AG09319 (cell line): ENCODE measurements at regions not wholly inside any gene's neighbourhood (a gene's known extent, or its start where the extent isn't known, plus 50 kb on each side); places are given as distances from the start of the nearest gene placed in this dataset.
"Not testable (repeated sequence)": the region's sequence is repeated elsewhere in the genome, so short reads cannot be mapped to it uniquely, and the experiment has no call there.

ENCODE experiments used
- DNase-seq: peaks from one replicate; pipeline ENCODE4 v3.0.0-alpha.2; 2010; ENCODE audit warnings: low read depth; ENCODE audit errors: extremely low read depth
- TF ChIP-seq, protein P1 (sequence below): IDR thresholded peaks from 2 replicates; pipeline ENCODE4 v1.5.1; 2011; ENCODE audit warnings: low read depth, mild to moderate bottlenecking, inconsistent platforms, low read length, moderate library complexity

DNA sequence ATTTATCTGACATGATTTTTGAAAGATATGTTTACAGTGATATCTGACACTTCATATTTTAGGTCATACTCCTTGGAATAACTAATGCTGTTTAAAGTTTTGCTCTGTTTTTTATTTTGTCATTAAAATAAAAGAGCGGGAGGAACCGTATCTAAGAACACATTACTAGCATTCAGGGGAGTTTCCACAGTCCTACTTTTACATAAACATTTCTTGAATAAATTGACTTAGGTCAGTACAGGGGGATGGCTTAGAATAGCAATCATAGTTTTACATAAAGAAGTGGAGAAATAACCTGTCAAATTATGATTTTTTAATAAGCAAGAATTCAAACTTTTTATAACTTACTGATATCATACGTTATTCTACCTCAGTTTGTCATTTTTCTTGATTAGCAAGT is 123.1 kb upstream of the PRSS12 start:
- not testable (repeated sequence) for DNase-seq

DNA sequence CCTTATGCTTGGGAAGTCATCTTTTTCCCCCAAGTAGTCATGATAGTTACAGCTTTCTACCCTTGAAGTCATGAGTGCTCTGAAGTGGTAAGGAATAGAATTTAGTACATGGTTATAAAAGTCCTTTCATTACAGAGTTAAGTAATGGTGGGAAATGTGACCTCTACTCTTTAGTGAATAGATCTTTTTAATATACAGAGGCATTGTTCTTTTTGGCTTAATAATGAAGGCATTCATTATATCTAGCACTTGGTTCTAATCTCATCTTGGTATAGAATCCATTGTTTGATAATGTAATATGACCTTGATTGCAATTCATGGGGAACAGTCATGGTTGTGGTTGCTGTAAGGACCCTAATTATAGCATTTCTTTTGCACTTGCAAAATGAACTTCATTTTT is 125.0 kb upstream of the PRSS12 start:
- DNase-seq, result not testable (repeated sequence)

DNA sequence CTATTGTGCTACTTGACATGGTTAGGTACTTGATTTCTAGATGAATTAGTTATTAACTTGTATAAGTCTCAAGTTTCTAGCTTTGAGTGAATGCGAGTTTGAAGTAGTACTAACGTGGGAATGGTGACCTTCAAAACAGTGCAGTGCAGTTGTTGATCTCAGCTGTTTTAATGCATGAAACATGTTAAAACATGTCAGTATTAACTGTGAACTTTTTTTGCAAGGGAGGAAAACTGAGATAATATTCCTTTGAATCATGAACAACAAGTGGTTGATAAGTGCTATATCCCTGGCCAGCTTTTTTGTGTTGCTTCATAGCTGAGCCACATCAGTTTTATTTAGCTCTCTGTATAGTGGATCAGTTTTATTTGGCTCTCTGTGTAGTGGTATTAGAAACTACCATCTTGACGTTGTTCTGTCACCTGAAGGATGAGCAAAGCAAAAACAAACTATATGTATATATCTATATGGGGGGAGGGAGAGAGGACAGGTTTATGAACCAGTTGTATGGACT is 133.1 kb upstream of the PRSS12 start:
- DNase-seq, result not testable (repeated sequence)

DNA sequence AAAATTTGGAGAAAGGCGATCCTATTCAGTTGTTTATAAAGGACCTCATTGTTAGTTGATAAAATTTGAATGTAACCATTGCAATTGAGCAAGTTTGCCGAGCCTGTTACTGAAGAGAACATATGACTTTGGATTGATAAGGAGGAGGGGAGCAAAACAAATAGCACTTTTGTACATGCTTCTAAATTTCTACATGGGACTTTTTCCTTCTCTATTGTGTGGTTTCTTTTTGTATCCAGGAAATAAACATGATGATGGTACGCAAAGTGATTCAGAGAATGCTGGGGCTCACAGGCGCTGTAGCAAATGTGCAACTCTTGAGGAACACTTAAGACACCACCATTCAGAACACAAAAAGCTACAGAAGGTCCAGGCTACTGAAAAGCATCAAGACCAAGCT is 140.2 kb upstream of the PRSS12 start:
- not testable (repeated sequence) for DNase-seq

DNA sequence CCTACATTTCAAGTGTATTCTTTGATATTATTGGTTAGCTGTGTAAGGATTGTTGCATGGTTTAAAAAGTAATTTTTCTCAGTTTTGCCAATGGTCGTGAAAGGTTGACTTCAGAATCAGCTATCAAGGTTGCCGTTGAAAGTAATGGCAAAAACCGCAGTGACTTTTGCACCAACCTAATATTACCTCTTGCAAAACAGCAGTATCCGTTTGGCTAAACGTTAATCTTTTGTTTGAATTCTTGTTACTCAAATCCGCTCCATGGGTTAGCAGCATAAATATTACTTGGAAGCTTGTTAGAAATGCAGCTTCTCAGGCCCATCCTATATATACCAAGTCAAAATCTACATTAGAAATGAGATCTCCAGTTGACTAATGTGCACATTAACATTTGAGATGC is 141.6 kb upstream of the PRSS12 start:
- DNase-seq, result not testable (repeated sequence)

DNA sequence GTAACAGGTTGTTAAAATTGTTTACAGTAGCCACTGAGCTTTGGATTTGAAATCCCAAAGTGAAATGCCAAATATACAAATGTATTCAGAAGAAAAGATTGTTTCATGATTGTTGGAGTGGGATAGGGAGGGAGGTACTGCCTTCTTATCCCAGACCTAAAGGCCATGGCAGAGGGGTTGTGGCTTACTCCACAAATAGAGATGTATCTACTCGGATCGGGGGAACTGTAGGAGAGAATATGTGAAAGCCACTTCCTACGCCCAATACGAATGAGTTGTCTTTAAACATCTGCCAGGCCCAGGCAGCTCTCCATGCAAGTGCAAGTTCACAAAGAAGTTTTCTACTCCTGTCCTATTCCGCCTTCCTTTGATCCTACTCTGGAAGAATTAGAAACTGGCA is 150.2 kb upstream of the PRSS12 start:
- DNase-seq, result not testable (repeated sequence)

DNA sequence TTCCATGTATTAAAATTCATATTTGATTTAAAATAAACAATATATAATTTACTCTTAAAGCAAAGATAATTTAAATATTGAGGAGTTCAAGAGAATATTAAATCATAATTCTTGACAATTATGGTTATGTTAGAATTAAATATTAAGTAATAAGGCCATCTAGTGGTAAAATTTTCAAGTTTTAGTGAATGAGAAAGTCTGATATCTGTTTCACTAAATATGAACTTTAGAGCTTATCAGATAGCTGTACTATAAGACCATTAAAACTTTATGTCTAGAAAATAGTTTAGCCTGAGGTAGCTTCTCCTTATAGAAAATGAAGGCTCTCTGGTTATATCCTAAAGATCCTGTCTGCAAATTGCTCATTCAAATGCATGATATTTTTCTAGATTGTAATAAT is 152.1 kb upstream of the PRSS12 start:
- not testable (repeated sequence) for DNase-seq

DNA sequence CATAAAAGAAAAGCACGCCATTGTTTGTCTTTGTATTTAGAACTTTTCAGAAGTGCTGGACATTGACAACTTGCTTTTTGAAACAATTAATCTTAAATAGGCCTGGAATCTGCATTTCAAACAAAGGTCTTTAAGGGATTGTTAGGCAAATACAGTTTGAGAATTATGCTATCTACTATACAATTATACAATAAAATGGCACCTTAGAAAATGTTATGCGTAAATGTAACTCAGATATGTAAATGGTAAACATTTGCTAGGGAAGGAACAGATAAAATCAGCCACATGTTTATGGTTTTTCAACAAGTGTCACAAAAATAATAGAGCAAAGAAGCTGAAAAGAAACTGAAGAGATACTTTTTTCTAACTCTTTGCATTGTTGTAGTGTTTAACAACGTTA is 152.7 kb upstream of the PRSS12 start:
- DNase-seq, result not testable (repeated sequence)

DNA sequence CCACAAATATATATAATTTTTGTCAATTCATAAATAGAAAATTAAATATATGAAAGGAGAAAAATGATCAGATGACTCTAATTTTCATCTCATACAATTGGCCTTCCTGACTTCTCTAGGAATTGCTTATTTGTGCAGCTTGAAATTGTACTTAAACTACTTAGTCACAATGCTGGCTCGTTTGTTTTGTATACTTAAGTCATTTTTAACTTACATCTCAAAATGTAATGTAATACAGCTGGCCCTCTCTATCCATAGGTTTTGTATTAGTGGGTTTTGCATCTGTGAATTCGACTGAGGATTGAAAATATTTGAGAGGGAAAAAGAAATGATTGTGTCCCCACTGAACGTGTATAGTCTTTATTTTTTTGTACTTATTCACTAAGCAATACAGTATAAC is 160.1 kb upstream of the PRSS12 start:
- DNase-seq, result not testable (repeated sequence)

DNA sequence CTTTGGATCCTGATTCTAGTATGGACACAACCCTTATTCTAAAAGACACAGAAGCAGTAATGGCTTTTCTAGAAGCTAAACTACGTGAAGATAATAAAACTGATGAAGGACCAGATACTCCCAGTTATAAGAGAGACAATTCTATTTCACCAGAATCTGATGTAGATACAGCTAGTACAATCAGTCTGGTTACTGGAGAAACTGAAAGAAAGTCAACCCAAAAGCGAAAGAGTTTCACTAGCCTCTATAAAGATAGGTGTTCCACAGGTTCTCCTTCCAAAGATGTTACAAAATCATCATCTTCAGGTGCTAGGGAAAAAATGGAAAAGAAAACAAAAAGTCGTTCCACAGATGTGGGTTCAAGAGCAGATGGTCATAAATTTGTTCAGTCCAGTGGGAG is 161.5 kb upstream of the PRSS12 start:
- DNase-seq, result not testable (repeated sequence)

DNA sequence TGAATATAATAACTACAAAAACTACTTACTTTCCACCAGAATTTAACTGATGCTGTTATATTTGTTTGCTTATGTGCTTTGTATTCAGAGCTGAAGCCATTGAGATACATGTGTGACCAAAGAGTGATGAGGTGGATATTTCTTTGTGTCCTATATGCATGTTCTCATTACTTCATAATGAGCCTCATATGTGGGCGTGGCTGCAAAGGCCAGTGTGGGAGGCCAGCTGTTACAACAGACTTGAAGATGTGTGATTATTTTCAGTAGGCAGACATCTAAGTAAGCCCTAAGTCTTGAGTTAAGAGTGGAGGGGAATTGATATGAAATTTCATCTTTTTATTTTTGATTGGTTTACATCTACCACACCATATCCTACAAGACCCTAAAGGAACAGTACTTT is 163.3 kb upstream of the PRSS12 start:
- not testable (repeated sequence) for DNase-seq

DNA sequence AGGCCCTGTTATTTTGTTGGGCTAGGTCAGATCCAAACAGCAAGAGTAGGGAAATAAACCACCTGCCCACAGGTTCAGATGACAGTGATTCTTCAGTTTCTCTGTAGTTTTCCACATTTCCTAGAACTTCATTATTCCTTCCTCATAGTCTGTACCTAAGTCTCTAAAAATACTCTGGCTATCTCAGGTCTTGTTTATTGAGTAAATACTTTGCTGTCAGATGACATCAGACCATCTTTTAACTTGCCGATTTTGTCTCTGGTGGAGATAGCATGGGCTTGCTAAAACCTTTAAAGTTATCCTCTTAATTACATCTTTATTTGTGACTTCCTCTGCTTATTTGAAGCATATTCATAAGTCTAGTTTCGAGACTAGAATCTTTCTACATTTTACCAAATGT is 155.1 kb upstream of the METTL14 start:
- not testable (repeated sequence) for DNase-seq

DNA sequence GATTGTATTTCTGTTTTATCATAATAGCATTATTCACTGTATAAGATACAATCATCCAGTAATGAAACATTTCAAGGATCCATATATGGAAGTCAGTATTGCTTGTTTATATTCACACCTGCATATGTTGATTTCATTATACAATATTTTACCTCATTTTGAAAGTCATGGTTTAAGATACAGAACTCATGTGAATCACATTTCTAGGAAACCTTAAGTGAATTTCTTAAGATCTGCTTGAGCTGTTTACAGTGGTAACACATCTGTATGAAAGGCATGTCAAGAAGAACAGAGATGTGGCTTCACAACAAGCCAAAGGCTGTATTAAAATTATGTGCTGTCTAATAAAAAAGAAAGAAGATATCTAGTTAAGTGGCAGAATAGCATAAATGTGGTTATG is 153.2 kb upstream of the METTL14 start:
- not testable (repeated sequence) for DNase-seq

DNA sequence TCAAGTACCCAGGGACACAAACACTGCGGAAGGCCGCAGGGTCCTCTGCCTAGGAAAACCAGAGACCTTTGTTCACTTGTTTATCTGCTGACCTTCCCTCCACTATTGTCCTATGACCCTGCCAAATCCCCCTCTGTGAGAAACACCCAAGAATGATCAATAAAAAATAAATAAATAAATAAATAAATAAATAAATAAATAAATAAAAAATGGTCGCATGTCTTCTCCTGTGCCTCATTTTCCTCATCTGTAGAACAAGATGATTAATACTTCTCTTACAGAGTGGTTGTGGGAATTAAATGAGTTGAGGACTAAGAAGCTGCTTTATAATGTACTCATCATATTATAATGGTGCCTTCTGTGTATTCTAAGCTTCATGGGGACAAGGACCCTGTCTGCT is 149.4 kb upstream of the METTL14 start:
- DNase-seq, result not testable (repeated sequence)

DNA sequence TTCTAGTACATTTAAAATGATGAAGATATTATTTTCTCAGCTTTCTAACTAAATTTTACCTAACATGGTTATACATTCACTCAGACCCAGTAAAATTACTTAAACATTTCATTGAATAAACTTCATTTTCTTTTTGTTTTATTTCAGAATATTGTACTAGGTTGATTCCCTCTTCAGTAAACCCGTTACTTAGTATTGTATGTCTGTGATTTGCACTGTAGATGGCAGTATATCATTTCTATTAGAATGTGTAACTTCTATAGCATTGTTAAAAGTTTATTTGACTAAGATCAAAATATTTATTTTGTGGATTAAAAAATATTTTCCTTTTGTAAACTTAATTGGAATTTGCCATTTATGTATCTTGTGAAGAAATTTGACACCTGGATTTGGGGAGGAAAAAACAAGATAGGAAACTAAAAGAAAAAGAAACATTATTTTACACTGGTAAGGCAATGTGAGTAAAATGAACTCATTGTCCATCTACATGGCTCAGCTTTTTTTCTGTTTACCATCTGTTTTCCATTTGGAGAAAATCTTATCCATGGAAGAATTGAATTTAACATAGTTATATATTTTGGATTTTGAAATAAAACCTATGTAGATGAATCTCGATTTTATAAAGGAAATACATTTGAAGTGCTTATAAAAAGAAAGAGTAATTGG is 145.6 kb upstream of the METTL14 start:
- not testable (repeated sequence) for DNase-seq
- TF ChIP-seq, protein P1, sequence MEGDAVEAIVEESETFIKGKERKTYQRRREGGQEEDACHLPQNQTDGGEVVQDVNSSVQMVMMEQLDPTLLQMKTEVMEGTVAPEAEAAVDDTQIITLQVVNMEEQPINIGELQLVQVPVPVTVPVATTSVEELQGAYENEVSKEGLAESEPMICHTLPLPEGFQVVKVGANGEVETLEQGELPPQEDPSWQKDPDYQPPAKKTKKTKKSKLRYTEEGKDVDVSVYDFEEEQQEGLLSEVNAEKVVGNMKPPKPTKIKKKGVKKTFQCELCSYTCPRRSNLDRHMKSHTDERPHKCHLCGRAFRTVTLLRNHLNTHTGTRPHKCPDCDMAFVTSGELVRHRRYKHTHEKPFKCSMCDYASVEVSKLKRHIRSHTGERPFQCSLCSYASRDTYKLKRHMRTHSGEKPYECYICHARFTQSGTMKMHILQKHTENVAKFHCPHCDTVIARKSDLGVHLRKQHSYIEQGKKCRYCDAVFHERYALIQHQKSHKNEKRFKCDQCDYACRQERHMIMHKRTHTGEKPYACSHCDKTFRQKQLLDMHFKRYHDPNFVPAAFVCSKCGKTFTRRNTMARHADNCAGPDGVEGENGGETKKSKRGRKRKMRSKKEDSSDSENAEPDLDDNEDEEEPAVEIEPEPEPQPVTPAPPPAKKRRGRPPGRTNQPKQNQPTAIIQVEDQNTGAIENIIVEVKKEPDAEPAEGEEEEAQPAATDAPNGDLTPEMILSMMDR, result peak; percentile 35

DNA sequence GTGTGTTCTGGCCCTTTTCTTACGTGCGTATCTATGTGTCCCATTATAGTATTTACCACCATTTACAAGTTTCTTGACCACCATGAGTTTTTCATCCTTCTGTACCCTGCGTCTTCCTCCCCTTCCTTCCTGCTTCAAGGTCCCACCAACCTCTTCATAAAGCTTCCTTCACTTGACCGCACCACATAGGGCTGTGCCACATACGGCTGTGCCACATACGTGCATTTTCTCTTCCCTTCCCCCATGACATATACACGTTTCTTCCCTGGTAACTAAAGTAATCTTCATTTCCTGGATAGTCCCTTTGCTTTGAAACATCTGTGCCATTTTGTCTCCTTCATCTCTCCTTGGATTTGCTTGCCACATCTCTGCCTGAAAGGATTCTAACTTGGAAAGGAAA is 128.6 kb upstream of the METTL14 start:
- DNase-seq, result not testable (repeated sequence)
